Progenitor cell of endocrine pancreas (in vitro differentiated cells): ENCODE measurements at regions not wholly inside any gene's neighbourhood (a gene's known extent, or its start where the extent isn't known, plus 50 kb on each side); places are given as distances from the start of the nearest gene placed in this dataset.

ENCODE experiments used
- DNase-seq: peaks from one replicate; pipeline ENCODE4 v3.0.0; 2021; ENCODE audit warnings: low spot score; ENCODE audit not compliant: unreplicated experiment
- H3K27ac Mint-ChIP-seq: 2 replicates; pipeline ENCODE4 v1.8.0; 2021; ENCODE audit warnings: mild to moderate bottlenecking, moderate library complexity, mixed read lengths
- H3K27me3 Mint-ChIP-seq: 2 replicates; pipeline ENCODE4 v1.8.0; 2021; ENCODE audit warnings: mixed read lengths
- H3K36me3 Mint-ChIP-seq: 2 replicates; pipeline ENCODE4 v1.8.0; 2022; ENCODE audit warnings: mixed read lengths; ENCODE audit not compliant: insufficient read depth
- H3K4me1 Mint-ChIP-seq: 2 replicates; pipeline ENCODE4 v1.8.0; 2021; ENCODE audit warnings: low read depth, mixed read lengths
- H3K4me3 Mint-ChIP-seq: 2 replicates; pipeline ENCODE4 v1.8.0; 2021; ENCODE audit warnings: low read depth, mild to moderate bottlenecking, moderate library complexity, mixed read lengths
- H3K9me3 Mint-ChIP-seq: 2 replicates; pipeline ENCODE4 v1.8.0; 2021; ENCODE audit warnings: low read depth, mixed read lengths
- CTCF ChIP-seq: fragments of 200-600 bp; sonication (generic); IDR thresholded peaks from one replicate; pipeline ENCODE4 v1.5.0; 2021; ENCODE audit warnings: antibody characterized with exemption, mild to moderate bottlenecking; ENCODE audit not compliant: unreplicated experiment

- no peak overlapping the region for H3K4me3 Mint-ChIP-seq
- TF ChIP-seq CTCF: no peak
- no peak overlapping the region for H3K27ac Mint-ChIP-seq
- H3K4me1 Mint-ChIP-seq: peaks cover 3% of the 10 kb centered on the region
- H3K27me3 Mint-ChIP-seq: peaks cover 14% of the 10 kb centered on the region
- DNase-seq: no peak
- H3K36me3 Mint-ChIP-seq: no peaks in the 10 kb centered on the region
- H3K9me3 Mint-ChIP-seq: no peaks in the 10 kb centered on the region
Measured at GRCh38 chr9:86703346-86703745, 244.0 kb downstream of the GAS1 start.

GRCh38 chr9:86700629-86701028, 246.7 kb downstream of the GAS1 start:
- H3K9me3 Mint-ChIP-seq: no peaks in the 10 kb centered on the region
- no peak overlapping the region for H3K27ac Mint-ChIP-seq
- peaks cover 12% of the 10 kb centered on the region for H3K27me3 Mint-ChIP-seq
- no peaks in the 10 kb centered on the region for H3K36me3 Mint-ChIP-seq
- no peak overlapping the region for H3K4me3 Mint-ChIP-seq
- peaks cover 3% of the 10 kb centered on the region for H3K4me1 Mint-ChIP-seq
- DNase-seq: no peak
- no peak for TF ChIP-seq CTCF

GRCh38 chr9:86697999-86698398, 249.3 kb downstream of the GAS1 start:
- Mint-ChIP-seq H3K27ac (no peak overlapping the region), H3K4me1 (peaks cover under 1% of the 10 kb centered on the region), H3K27me3 (peaks cover 6% of the 10 kb centered on the region), H3K36me3 (no peaks in the 10 kb centered on the region), H3K4me3 (no peak overlapping the region), H3K9me3 (no peaks in the 10 kb centered on the region)
- DNase-seq: no peak
- no peak for TF ChIP-seq CTCF

- Mint-ChIP-seq H3K9me3 (peaks cover 5% of the 10 kb centered on the region), H3K27me3 (peaks cover 6% of the 10 kb centered on the region), H3K4me1 (no peaks in the 10 kb centered on the region), H3K4me3 (no peak overlapping the region), H3K36me3 (no peaks in the 10 kb centered on the region), H3K27ac (no peak overlapping the region)
- no peak for TF ChIP-seq CTCF
- no peak for DNase-seq
Measured at GRCh38 chr9:86697213-86697612, 250.1 kb downstream of the GAS1 start.

GRCh38 chr9:86695910-86696424, 251.3 kb downstream of the GAS1 start:
- H3K4me1 Mint-ChIP-seq: no peaks in the 10 kb centered on the region
- DNase-seq: no peak
- H3K9me3 Mint-ChIP-seq: peaks cover 5% of the 10 kb centered on the region
- no peak for TF ChIP-seq CTCF
- H3K4me3 Mint-ChIP-seq: no peak overlapping the region
- no peak overlapping the region for H3K27ac Mint-ChIP-seq
- peaks cover 6% of the 10 kb centered on the region for H3K27me3 Mint-ChIP-seq
- no peaks in the 10 kb centered on the region for H3K36me3 Mint-ChIP-seq
